Stimulated activated CD8-positive, alpha-beta memory T cell treated with anti-CD3 and anti-CD28 coated beads, Interleukin-2, amount 100 ng/mL, for 1 hour (primary cell): ENCODE measurements at regions not wholly inside any gene's neighbourhood (a gene's known extent, or its start where the extent isn't known, plus 50 kb on each side); places are given as distances from the start of the nearest gene placed in this dataset.
"Not testable (repeated sequence)": the region's sequence is repeated elsewhere in the genome, so short reads cannot be mapped to it uniquely, and the experiment has no call there.

Source experiments
- DNase-seq, 2 donors: peaks; one replicate each; pipeline ENCODE4 v3.0.0-alpha.2; 2020; ENCODE audit warnings: low read depth in 2 of 2

- not testable (repeated sequence) for DNase-seq
Observed at GRCh38 chr5:99733146-99733545, 802.0 kb upstream of the FAM174A start.

- DNase-seq, result not testable (repeated sequence)
Observed at GRCh38 chr5:99730653-99731052, 801.8 kb upstream of the CHD1 start.

DNA sequence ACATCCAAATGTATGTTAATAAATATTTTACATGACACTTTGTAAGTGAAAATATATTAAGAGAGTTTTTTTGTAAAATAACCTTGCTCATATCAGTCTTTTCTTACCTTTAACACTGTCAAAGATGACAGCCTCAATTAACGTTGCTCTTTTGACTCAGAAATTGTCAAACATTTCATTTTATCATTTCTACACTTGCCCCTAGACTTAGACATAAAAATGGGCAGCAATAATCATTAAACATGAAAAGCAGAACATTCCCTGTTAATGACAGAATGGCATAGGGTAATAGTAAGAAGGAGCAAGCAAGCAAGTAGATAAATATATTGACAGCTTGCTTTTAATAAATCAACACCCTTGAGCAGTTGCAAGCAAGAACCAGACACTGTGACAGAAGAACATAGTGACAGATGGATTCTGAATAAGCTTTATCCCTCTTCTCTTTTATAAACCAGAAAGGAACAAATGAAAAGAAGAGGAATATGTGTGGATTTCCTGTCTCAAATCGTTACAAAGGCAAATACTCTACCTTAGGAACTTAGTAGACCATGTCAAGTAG lies 796.0 kb upstream of the CHD1 start:
- DNase-seq, result no peak

- no peak for DNase-seq
Observed at GRCh38 chr5:99721506-99721905, 792.7 kb upstream of the CHD1 start.

GRCh38 chr5:99715921-99716320 lies 787.1 kb upstream of the CHD1 start:
- DNase-seq, result no peak

GRCh38 chr5:99706160-99706559 lies 777.4 kb upstream of the CHD1 start:
- DNase-seq, result no peak

GRCh38 chr5:99702565-99702964 lies 773.8 kb upstream of the CHD1 start:
- no peak for DNase-seq

DNA sequence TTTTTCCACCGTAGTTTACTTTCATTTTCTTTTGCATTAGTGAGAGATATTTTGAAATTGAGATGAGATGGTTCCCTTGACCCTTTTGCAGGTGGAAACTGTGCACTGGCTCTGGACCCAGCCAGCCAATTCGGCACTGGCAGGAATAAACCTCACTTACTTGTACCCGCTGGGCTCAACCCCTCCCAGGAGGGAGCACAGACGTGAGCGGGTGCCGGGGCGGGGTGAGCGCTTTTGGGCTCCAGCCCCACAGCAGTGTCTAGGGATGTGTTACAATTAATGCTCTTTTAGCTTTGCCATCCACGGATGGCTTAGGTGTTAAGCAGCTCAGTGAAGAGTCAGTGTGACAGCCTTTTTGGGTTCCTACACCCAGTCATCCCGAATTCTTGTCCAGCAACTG lies 766.1 kb upstream of the CHD1 start:
- DNase-seq, result no peak

DNA sequence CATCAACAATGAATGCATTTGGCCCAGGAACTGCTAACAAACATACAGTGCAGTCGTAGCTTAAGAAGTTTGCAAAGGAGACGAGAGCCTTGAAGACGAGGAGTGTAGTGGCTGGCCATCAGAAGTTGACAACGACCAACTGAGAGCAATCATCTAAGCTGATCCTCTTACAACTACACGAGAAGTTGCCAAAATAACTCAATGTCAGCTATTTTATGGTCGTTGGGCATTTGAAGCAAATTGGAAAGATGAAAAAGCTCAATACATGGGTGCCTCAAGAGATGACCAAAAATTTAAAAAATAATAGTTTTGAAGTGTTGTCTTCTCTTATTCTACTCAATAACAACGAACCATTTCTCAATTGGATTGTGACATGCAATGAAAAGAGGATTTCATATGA lies 757.7 kb upstream of the CHD1 start:
- no peak for DNase-seq

DNA sequence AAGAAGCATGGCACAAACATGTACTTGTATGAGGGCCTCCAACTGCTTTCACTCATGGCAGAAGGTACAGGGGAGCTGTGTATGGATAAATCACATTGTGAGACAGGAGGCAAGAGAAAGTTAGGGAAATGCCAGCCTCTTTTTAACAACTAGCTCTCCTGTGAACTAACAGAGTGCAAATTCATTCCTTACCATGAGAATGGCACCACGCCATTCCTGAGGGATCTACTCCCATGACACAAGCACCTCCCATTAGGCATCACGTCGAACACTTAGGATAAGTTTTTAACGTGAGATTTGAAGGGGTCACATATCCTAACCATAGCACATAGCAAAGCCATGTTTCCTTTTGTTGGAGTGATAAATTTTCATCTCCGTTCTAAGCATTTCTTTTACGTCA lies 747.2 kb upstream of the CHD1 start:
- DNase-seq, result no peak

- no peak for DNase-seq
Observed at GRCh38 chr5:99674101-99674500, 745.3 kb upstream of the CHD1 start.

GRCh38 chr5:99664972-99665371 lies 736.2 kb upstream of the CHD1 start:
- DNase-seq, result no peak

- no peak for DNase-seq
Observed at GRCh38 chr5:99651298-99651697, 722.5 kb upstream of the CHD1 start.

DNA sequence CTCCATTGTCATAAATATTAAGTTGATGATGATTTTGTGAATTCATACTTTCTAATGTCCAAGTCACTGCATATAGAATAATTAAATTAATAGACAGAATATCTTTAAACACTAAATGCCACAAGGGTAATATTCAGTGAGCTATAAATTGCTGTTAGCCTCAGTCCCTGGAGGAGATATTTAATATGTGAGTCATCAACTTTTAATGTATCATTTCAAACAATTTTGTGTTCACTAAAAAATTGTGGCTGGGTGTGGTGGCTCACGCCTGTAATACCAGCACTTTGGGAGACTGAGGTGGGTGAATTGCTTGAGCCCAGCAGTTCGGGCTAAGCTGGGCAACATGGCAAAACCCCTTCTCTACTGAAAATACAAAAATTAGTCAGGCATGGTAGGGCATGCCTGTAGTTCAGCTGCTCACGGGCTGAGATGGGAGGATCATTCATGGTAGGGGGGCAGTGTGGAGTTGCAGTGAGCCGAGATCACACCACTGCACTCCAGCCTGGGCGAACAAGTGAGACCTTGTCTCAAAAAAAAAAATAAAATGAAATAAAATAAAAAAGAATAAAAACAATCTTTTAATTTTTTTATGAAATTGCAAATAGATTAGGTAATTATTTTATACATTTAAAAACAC lies 717.3 kb upstream of the CHD1 start:
- no peak for DNase-seq

GRCh38 chr5:99644822-99645221 lies 716.0 kb upstream of the CHD1 start:
- DNase-seq, result no peak

DNA sequence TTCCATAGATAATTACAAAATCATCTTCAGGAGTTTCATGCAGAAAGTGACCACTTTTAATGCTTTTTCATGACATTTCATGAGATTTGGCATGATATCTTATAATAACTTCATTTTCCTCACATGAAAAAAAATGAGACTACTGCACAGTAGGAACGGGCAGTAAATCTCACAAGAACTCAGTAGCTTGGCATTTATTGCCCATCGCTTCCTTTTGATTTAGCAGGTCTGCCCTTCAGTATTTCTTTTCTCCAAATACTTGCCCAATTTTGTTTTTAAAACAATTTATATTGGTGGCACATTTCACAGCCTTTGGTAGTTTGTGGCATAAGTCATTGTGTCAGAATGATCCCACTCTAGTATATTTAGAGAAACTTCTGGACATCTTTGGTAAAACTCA lies 711.8 kb upstream of the CHD1 start:
- DNase-seq, result no peak

- DNase-seq, result no peak
Observed at GRCh38 chr5:99639905-99640304, 711.1 kb upstream of the CHD1 start.

- DNase-seq, result no peak
Observed at GRCh38 chr5:99636663-99637062, 707.9 kb upstream of the CHD1 start.

- no peak for DNase-seq
Observed at GRCh38 chr5:99621772-99622681, 693.2 kb upstream of the CHD1 start.

DNA sequence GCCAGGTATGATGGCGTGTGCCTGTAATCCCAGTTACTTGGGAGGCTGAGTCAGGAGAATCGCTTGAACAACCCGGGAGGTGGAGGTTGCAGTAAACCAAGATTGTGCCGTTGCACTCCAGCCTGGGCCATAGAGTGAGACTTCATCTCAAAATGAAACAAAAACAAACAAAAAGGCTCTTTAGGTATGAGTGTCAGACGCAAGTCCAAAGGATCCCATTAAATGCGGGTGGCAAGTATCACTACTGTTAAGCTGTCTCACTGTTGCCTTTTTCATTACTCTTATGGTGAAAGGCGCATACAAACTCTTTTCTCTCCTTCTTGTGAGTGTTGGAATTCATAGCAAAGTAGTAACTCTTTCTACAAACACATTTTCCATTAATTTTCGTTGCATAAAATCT lies 688.5 kb upstream of the CHD1 start:
- no peak for DNase-seq

DNA sequence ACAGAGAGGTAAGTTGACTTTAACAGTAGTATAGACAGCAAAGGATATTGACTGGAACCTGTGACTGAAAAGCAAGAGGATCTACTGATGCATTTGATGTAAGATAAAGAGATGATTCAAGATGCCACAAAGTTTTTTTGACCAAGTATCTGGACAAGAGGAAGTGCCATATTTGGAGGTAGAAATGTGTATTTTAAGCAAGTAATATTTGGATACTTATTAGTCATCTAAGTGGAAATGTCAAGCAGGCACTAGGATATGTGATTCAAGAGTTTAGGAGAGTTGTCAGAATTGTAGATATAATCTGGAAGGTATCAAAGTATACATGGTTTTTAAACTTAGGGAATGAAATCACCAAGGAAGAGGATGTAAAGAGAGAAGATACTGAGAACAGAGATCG lies 686.1 kb upstream of the CHD1 start:
- DNase-seq, result no peak

- DNase-seq, result no peak
Observed at GRCh38 chr5:99607124-99607523, 678.3 kb upstream of the CHD1 start.

GRCh38 chr5:99605904-99606303 lies 677.1 kb upstream of the CHD1 start:
- no peak for DNase-seq
